Activated T-helper 17 cell treated with anti-CD3 and anti-CD28 coated beads, Interleukin-2, amount 50 U/mL, for 72 hours (primary cell): ENCODE measurements at regions not wholly inside any gene's neighbourhood (a gene's known extent, or its start where the extent isn't known, plus 50 kb on each side); places are given as distances from the start of the nearest gene placed in this dataset.

Source experiments
- ATAC-seq: fragments of 150-1000 bp; cut with Tn5 transposase; replicated peaks from 2 replicates; pipeline ENCODE4 v1.10.0; 2021; ENCODE audit warnings: mild to moderate bottlenecking, moderate library complexity
- H3K27ac Mint-ChIP-seq: one replicate; pipeline ENCODE4 v1.8.0; 2022; ENCODE audit warnings: mixed read lengths
- H3K27me3 Mint-ChIP-seq: one replicate; pipeline ENCODE4 v1.8.0; 2022; ENCODE audit warnings: mixed read lengths
- H3K36me3 Mint-ChIP-seq: one replicate; pipeline ENCODE4 v1.8.0; 2022; ENCODE audit warnings: low read depth, mild to moderate bottlenecking, mixed read lengths
- H3K4me1 Mint-ChIP-seq: one replicate; pipeline ENCODE4 v1.8.0; 2022; ENCODE audit warnings: mixed read lengths
- H3K4me3 Mint-ChIP-seq: one replicate; pipeline ENCODE4 v1.8.0; 2022; ENCODE audit warnings: mild to moderate bottlenecking, mixed read lengths
- H3K9me3 Mint-ChIP-seq: one replicate; pipeline ENCODE4 v1.8.0; 2022; ENCODE audit warnings: mixed read lengths

DNA sequence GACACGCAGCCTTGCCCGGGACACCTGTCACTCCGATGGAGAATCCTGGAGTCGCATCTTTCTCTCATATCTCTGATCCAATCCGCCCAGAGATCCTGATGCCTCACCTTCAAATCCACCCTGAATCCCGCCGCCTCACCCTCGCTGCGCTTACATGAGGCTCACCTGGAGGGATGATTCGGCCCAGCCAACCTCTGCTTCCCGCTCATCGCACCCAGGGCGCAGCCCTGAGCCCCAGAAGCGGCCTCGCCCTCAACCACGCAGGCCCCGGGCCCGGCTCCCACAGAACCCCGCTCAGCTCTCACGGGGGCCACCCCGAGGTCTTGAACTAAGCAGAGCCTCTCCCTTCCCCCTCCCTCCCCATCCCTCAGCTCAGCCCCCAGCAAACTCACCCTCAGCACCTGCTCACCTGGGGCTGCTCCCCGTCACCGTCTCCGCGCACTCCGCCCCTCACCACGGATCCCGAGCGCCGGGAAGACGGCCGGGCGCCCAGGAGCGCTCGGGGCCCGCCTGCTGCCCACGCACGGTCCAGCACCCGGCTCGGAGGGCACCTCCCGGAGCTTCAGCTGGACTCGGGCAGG lies 160.0 kb downstream of the NDUFA10 start:
- Mint-ChIP-seq H3K36me3 (no peaks in the 10 kb centered on the region), H3K4me3 (no peak overlapping the region), H3K9me3 (no peaks in the 10 kb centered on the region), H3K27ac (no peak overlapping the region), H3K27me3 (no peaks in the 10 kb centered on the region), H3K4me1 (peaks cover 15% of the 10 kb centered on the region)
- no peak for ATAC-seq

DNA sequence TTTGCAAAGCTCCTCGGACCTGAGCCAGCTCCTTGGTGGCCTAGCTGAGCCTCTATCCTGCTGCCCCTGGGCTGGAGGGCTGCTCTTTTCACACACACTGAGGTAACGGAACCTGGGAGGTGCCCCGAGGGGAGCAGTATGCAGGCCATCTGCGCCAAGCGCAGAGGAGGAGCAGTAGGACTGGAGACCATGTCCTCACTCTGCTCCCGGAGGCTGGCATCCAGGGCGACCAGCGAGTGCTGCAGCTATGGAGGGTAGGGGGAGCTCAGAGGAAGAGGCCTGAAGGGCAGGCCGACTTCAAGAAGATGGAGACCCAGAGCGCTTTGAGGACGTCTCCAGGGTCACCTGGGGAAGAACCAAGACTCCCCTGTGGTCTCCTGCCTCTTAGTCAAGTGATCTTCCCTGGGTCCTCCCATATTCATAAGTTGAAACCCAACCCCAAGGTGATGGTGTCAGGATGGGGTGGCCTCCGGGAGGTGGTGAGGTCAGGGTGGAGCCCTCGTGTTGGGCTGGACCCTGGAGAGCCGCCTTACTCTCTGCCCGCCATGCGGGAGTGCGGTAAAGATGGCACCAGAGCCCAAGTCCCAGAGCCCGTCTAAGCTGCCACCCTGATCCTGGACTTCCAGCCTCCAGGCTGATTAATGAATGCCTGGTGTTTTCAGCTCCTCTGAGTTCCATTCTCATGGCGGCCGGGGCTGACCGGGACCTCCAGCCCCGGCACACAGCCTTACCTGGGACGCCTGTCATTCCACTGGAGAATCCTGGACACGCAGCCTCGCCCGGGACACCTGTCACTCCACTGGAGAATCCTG lies 160.7 kb downstream of the NDUFA10 start:
- Mint-ChIP-seq H3K36me3 (no peaks in the 10 kb centered on the region), H3K9me3 (no peaks in the 10 kb centered on the region), H3K4me3 (no peak overlapping the region)

DNA sequence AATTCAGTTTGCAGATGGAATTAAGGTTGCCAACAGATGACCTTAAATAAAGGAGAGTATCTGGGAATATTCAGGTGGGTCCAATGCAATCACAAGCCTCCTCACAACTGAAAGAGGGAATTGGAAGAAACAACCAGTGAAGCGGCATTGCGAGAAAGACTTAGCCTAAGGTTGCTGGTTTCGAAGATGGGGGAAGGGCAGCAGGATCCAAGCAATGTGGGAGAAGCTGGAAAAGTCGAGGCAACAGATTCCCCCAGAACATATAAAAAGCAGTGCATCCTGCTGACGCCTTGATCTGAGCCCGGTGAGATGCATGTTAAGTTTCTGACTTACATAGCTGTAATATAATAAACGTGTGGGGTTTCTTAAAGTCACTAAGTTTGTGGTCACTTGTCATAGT lies 162.5 kb downstream of the NDUFA10 start:
- ATAC-seq = no peak
- Mint-ChIP-seq H3K27ac (no peak overlapping the region), H3K36me3 (no peaks in the 10 kb centered on the region), H3K4me1 (peaks cover 15% of the 10 kb centered on the region), H3K27me3 (no peaks in the 10 kb centered on the region), H3K4me3 (no peak overlapping the region), H3K9me3 (no peaks in the 10 kb centered on the region)

More for the DNA sequence above, 160.7 kb downstream of the NDUFA10 start:
- Mint-ChIP-seq H3K4me1 (peaks cover 15% of the 10 kb centered on the region), H3K27me3 (no peaks in the 10 kb centered on the region), H3K27ac (no peak overlapping the region)
- ATAC-seq = no peak

DNA sequence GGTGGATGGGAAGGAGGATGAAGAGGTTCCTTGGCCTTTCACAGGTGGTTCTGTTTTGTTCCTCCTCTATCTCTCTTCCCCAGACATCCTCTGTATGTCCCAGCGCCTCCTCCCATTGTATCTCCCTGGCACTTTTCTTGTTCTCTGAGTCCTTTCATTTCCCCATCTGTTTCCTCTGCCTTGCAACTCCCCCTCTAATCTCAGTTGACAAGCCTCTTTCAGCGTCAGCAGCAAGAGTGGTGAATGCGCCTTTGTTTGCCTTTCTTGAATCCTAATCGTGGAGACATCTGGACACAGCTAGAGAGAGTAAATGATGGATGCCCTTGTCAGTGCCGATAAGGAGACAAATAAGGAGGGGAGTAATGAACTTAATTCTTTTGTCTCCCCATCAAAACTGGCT lies 167.0 kb downstream of the NDUFA10 start:
- Mint-ChIP-seq H3K9me3 (no peaks in the 10 kb centered on the region), H3K27ac (no peak overlapping the region), H3K36me3 (no peaks in the 10 kb centered on the region), H3K4me3 (no peak overlapping the region), H3K4me1 (peaks cover 15% of the 10 kb centered on the region), H3K27me3 (peaks cover 3% of the 10 kb centered on the region)
- no peak for ATAC-seq

DNA sequence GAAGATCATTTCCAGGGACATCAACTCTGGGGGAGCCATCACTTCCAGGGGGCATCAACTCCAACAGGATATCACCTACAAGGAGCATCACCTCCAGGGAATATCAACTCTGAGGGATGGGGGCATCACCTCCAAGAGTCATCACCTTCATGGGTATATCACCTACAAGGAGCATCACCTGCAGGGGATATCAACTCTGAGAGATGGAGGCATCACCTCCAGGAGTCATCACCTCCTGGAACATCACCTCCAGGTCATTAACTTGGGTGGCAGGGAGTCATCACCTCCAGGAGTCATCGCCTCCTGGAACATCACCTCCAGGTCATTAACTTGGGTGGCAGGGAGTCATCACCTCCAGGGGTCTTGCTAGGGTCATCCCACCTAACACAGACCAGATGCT lies 167.6 kb downstream of the NDUFA10 start:
- Mint-ChIP-seq H3K27me3 (peaks cover 3% of the 10 kb centered on the region), H3K4me1 (peaks cover 15% of the 10 kb centered on the region), H3K36me3 (no peaks in the 10 kb centered on the region), H3K4me3 (no peak overlapping the region), H3K9me3 (no peaks in the 10 kb centered on the region), H3K27ac (no peak overlapping the region)
- ATAC-seq = no peak

DNA sequence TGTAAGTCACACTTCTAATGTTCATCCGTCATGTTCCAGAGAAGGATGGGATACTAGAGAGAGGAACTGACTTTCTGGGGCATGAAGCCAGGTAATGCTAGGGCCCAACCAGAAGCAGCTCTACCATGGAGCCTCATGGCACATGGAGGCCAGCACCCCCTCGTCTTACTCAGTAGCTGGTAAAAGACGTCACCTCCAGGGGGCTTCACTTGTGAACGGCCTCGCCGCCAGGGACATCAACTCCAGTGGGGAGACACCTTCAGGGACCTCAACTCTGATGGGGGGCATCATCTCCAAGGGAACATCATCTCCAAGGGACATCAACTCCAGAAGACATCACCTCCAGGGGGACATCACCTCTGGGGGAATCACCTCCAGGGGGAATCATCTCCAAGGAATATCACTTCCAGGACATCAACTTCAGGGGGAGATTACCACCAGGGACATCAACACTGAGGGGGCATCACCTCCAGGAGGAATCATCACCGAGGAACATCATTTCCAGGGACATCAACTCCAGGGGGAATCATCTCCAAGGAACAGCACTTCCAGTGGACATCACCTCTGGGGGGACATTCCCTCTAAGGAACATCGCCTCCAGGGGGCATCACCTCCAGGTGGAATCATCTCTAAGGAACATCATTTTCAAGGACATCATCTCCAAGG lies 168.4 kb downstream of the NDUFA10 start:
- peaks cover 6% of the 10 kb centered on the region for H3K4me1 Mint-ChIP-seq
- no peaks in the 10 kb centered on the region for H3K9me3 Mint-ChIP-seq
- no peak overlapping the region for H3K4me3 Mint-ChIP-seq
- no peaks in the 10 kb centered on the region for H3K36me3 Mint-ChIP-seq
- peaks cover 3% of the 10 kb centered on the region for H3K27me3 Mint-ChIP-seq
- no peak overlapping the region for H3K27ac Mint-ChIP-seq
- ATAC-seq = no peak

DNA sequence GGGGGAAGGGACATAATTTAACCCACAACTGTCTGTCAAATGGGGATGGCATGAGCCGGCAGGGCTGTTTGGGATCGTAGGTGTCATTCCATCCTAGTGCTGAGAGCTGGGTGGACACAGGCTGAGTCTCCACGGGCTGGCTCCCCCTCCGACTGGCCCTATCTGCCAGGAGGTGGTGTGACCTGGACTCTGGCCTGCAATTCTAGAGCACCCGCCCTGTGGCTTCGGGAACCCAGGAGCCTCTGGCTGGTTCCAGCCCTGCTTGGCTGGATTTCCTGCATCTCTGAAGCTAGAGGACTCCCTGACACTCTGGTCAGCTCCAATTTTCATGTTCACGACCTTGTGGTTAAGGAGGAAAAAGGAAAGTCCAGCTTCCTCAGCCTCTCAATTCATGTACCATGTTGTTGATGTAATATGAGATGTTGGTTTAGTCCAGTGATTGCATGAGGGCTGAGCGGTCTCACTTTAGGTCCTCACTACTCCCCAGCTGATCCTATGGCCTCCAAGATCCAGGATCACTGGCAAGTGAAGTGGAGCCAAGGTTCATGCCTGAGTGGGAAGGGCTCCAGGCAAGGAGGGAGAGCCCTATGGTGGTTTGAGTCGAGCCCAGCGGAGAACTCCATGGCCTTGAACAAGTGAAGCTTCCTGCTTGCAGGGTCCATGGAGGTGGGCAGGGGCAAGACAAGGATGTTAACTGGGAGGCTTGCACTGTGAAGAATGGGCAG lies 169.1 kb downstream of the NDUFA10 start:
- H3K27me3 Mint-ChIP-seq = peaks cover 3% of the 10 kb centered on the region
- no peaks in the 10 kb centered on the region for H3K36me3 Mint-ChIP-seq
- no peak for ATAC-seq
- no peaks in the 10 kb centered on the region for H3K9me3 Mint-ChIP-seq
- no peak overlapping the region for H3K27ac Mint-ChIP-seq
- no peak overlapping the region for H3K4me3 Mint-ChIP-seq
- peaks cover 3% of the 10 kb centered on the region for H3K4me1 Mint-ChIP-seq

DNA sequence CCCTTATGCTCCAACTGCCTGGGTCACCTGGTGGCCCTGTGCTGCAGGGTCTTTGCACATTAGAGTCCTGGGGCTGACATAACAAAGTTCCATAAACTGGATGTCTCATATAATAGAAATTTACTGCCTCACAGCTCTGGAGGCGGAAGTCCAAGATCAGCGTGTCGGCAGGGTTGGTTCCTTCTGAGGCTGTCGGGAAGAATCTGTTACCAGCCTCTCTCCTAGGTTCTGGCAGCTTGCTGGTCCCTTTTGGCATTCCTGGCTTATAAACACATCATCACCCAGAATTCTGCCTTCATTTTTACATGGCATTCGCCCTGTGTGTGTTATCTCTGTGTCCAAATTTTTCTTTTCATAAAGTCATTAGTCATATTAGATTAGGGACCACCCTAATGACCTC lies 170.5 kb downstream of the NDUFA10 start:
- ATAC-seq = no peak
- peaks cover 3% of the 10 kb centered on the region for H3K27me3 Mint-ChIP-seq
- H3K9me3 Mint-ChIP-seq = no peaks in the 10 kb centered on the region
- no peak overlapping the region for H3K27ac Mint-ChIP-seq
- no peaks in the 10 kb centered on the region for H3K4me1 Mint-ChIP-seq
- H3K4me3 Mint-ChIP-seq = no peak overlapping the region
- H3K36me3 Mint-ChIP-seq = no peaks in the 10 kb centered on the region

DNA sequence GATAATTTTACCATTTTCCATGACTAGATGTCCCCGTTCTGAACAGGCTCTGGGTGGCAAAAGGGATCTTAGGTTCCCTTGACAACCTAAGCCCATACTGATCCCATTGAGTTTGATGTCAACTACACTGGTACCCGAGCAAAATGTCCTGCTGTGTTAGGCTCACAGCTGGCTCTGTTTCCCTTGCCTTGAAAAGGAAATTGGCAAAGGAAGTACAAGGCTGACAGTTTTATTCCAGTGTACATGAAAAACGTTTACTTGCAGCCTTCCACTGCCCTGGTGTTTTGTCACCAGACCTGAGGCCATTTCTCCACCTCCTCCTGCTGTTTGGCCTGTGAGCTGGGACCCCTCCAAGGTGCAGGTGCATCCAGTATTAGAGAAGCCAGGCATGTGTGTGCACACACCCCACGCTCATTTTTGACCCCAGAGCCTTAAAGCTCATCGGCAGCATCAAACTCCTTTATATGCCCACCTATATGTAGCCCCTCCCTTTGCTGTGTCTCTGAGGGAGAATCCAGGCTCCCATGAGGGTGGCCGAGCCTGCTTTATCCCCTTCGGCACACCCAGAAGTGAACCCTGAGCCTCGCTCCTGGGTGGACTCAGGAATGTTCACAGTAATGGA lies 171.3 kb downstream of the NDUFA10 start:
- no peak overlapping the region for H3K27ac Mint-ChIP-seq
- no peaks in the 10 kb centered on the region for H3K36me3 Mint-ChIP-seq
- H3K4me3 Mint-ChIP-seq = no peak overlapping the region
- no peaks in the 10 kb centered on the region for H3K9me3 Mint-ChIP-seq
- no peaks in the 10 kb centered on the region for H3K4me1 Mint-ChIP-seq
- peaks cover 3% of the 10 kb centered on the region for H3K27me3 Mint-ChIP-seq
- no peak for ATAC-seq

DNA sequence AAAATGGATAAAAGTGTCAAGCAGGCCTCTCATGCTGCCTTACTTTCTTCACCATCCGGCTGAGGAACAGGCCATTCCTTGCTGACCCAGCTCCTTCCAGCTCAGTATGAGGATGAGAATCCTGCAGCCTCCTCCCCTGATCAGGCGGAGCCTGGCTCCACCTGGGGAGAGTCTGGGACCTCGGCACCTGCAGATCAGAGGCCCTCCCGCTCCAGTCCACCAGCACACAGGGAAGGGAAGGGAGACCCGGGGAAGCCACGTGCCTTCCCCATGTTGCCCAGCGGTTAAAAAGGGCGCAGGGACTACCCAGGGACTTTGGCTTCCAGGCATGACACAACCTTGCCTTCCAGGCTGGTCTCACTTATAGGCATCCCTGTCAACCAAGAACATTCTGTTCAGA lies 172.0 kb downstream of the NDUFA10 start:
- no peak overlapping the region for H3K27ac Mint-ChIP-seq
- no peaks in the 10 kb centered on the region for H3K4me1 Mint-ChIP-seq
- H3K36me3 Mint-ChIP-seq = no peaks in the 10 kb centered on the region
- peaks cover under 1% of the 10 kb centered on the region for H3K9me3 Mint-ChIP-seq
- peaks cover 3% of the 10 kb centered on the region for H3K27me3 Mint-ChIP-seq
- ATAC-seq = no peak
- no peak overlapping the region for H3K4me3 Mint-ChIP-seq

DNA sequence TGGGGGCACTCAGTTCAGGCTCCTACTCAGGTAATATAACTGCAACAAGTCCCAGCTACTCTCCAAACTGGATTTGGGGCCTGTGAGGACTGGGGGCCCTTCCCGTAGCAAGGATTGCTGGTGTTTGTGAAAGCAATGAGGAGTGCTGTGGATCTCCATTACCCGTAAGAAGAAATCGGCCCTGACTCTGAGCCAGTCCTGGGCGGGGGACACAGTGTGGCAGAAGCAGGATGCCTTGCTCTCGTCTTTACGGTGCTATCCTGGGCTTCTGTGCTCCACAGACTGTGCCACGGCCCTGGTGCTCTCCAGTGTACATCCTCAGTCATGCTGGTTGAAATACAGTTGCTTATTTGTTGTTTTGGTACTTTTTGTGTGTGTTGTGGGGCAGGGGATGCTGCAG lies 172.9 kb downstream of the NDUFA10 start:
- no peak for ATAC-seq
- no peak overlapping the region for H3K27ac Mint-ChIP-seq

DNA sequence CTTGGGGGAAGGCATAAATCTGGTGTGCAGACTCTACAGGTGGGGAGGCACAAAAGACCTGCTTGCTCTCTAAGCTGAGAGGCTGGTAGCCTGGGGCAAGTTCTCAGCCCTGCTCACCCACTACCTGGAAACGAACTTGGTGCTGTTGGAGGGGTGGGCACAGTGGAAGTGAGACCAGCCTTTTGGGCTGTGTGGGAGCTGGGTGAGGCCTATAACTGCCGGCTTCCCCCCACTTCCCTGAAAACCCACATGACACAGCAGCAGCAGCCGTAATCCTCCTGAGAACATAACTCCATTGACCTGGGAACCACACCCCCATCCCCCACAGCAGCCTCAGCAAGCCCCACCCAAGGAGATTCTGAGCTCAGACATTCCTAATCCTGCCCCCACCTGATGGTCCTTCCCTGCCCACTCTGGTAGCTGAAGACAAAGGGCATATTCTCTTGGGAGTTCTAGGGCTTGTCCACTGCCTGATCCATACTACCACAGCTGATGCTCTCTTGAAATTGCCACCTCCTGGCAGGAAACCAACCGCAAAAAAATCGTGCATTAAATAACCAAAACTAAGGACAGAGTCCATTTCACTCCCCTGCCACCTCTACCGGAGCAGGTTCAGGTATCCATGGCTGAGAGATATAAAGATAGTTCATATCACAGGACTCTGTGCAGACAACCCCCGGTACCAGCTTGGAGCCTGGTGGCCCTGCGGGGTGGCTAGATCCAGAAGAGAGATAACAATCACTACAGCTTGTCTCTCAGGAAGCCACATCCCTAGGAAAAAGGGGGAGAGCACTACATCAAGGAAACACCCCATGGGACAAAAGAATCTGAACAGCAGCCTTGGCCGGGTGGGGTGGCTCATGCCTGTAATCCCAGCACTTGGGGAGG lies 178.1 kb downstream of the NDUFA10 start:
- H3K27ac Mint-ChIP-seq = no peak overlapping the region
- peaks cover 12% of the 10 kb centered on the region for H3K9me3 Mint-ChIP-seq
- no peak overlapping the region for H3K4me3 Mint-ChIP-seq
- H3K27me3 Mint-ChIP-seq = peaks cover 7% of the 10 kb centered on the region
- peaks cover 5% of the 10 kb centered on the region for H3K4me1 Mint-ChIP-seq
- no peak for ATAC-seq
- H3K36me3 Mint-ChIP-seq = no peaks in the 10 kb centered on the region

More for the DNA sequence above, 172.9 kb downstream of the NDUFA10 start:
- H3K4me3 Mint-ChIP-seq = no peak overlapping the region
- peaks cover 3% of the 10 kb centered on the region for H3K27me3 Mint-ChIP-seq
- peaks cover 4% of the 10 kb centered on the region for H3K9me3 Mint-ChIP-seq
- no peaks in the 10 kb centered on the region for H3K36me3 Mint-ChIP-seq
- no peaks in the 10 kb centered on the region for H3K4me1 Mint-ChIP-seq

DNA sequence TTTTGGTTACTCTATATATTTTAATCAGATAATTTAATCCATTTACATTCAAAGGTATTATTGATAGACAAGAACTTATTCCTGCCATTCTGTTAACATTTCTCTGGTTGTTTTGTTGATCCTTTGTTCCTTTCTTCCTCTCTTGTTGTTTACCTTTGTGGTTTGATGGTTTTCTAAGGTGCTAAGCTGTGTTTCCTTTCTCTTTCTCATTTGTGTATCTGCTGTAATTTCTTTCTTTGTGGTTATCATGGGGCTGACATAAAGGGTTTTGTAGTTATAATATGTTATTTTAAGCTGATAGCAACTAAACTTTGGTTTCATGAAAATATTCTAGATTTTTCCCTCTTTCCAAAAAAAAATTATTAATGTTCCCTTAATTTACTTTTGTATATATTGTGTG lies 179.2 kb downstream of the NDUFA10 start:
- Mint-ChIP-seq H3K4me3 (no peak overlapping the region), H3K36me3 (no peaks in the 10 kb centered on the region), H3K4me1 (peaks cover 5% of the 10 kb centered on the region), H3K27me3 (peaks cover 12% of the 10 kb centered on the region), H3K27ac (no peak overlapping the region), H3K9me3 (peaks cover 12% of the 10 kb centered on the region)
- no peak for ATAC-seq
